Psoas muscle (tissue), 7 donors: ENCODE measurements at regions not wholly inside any gene's neighbourhood (a gene's known extent, or its start where the extent isn't known, plus 50 kb on each side); places are given as distances from the start of the nearest gene placed in this dataset.
"Not testable (repeated sequence)": the region's sequence is repeated elsewhere in the genome, so short reads cannot be mapped to it uniquely, and the experiment has no call there.

ENCODE experiments used
- ATAC-seq, 4 donors: fragments of 200-7000 bp; cut with Tn5 transposase; one replicate each; pipeline ENCODE4 v1.9.1; 2020; ENCODE audit warnings: moderate library complexity in 3 of 4, mild to moderate bottlenecking in 2 of 4
- DNase-seq, 2 donors: peaks; one replicate each; pipeline ENCODE4 v3.0.0-alpha.2; 2020
- H3K27ac ChIP-seq: fragments of 200-600 bp; one replicate; pipeline ENCODE4 v1.8.0; 2022
- H3K27me3 ChIP-seq, 3 donors: fragments of 200-600 bp in 1 of 3; one replicate each; pipeline versions ENCODE4 v1.6.1 to v1.8.0; 2013 to 2022; ENCODE audit warnings: low read length in 2 of 3, mild to moderate bottlenecking in 2 of 3, moderate library complexity in 1 of 3; ENCODE audit not compliant: insufficient read depth in 3 of 3
- H3K36me3 ChIP-seq, 2 donors: fragments of 200-600 bp in 1 of 2; one replicate each; pipeline versions ENCODE4 v1.6.1 to v1.8.0; 2013 to 2022; ENCODE audit warnings: low read depth in 1 of 2, mild to moderate bottlenecking in 1 of 2, moderate library complexity in 1 of 2; ENCODE audit not compliant: insufficient read depth in 1 of 2
- H3K4me1 ChIP-seq: fragments of 200-600 bp; one replicate; pipeline ENCODE4 v1.8.0; 2022
- H3K4me3 ChIP-seq: fragments of 200-600 bp; one replicate; pipeline ENCODE4 v1.8.0; 2022; ENCODE audit warnings: mild to moderate bottlenecking
- H3K9me3 ChIP-seq: fragments of 200-600 bp; one replicate; pipeline ENCODE4 v1.8.0; 2022
- WGBS, 3 donors: extraction: QIAGEN DNeasy Blood & Tissue Kit; methylation state at CpG; one replicate each; pipeline versions ENCODE4 v1.1.6 to v1.1.7; 2013; 5-methylcytosine and 5-hydroxymethylcytosine counted together
- intact Hi-C, 2 donors: fragments of 100-400 bp; cut with DNase I; formaldehyde crosslinking; loops; one replicate each; pipeline versions ENCODE4 v1.11.0 to v1.14.2; 2022
- TF ChIP-seq, protein P1 (sequence below): fragments of 200-600 bp; IDR thresholded peaks from one replicate; pipeline ENCODE4 v1.8.0; 2022; ENCODE audit warnings: antibody characterized with exemption
- donor health status: healthy with polysubstance abuse.
- donor health status: DM: no; HTN: no; CAD: no; lungs with moderate emphysema.
- donor health status: Bipolar disorder and iron deficiency.
- donor health status: healthy.
- donor health status: DM: yes; HTN: yes; CAD: no.
- donor health status: DM: no; HTN: no; CAD: no.
- donor health status: DM: yes; HTN: yes; CAD: no.

DNA sequence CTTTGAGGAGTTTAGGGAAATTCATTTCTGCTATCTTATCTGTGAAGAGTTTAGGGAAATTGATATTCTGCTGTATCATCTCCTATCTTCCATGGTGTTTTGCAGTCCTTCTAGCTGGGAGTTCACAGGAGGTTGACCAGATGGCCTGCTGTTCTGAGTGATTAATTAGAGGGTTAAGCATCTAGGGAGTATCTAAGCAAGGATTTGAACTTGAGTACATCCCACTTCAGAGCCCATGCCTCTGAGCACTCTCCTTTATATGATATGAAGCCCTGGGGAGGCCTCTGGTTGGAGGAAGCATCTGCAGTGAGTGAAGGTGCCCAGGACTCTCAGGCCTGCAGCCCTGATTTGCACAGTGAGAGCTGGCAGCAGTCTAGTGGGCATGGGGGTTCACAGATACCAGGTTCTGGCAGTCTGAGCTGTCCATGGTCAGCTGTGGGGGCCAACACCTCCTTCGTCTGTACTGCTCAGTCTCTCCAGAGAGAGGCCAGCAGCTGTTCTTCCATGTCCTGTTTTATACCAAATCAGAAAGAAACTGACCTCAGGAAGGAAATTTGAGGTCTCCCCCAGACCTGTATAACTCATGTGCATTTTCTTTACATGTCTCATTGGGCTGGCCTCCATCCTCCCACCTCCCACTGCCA, 156.9 kb downstream of the PLCE1 start:
- Histone ChIP-seq H3K36me3 (no peaks in the 10 kb centered on the region), H3K4me3 (no peak overlapping the region), H3K9me3 (peaks cover 5% of the 10 kb centered on the region), H3K27me3 (no peaks in the 10 kb centered on the region), H3K27ac (no peak overlapping the region), H3K4me1 (peaks cover 13% of the 10 kb centered on the region)
- DNase-seq: no peak
- 42 to 87% (median 53%) methylated on average over 1 of the region's 1 CpG for WGBS, 3 donors
- TF ChIP-seq, protein P1, sequence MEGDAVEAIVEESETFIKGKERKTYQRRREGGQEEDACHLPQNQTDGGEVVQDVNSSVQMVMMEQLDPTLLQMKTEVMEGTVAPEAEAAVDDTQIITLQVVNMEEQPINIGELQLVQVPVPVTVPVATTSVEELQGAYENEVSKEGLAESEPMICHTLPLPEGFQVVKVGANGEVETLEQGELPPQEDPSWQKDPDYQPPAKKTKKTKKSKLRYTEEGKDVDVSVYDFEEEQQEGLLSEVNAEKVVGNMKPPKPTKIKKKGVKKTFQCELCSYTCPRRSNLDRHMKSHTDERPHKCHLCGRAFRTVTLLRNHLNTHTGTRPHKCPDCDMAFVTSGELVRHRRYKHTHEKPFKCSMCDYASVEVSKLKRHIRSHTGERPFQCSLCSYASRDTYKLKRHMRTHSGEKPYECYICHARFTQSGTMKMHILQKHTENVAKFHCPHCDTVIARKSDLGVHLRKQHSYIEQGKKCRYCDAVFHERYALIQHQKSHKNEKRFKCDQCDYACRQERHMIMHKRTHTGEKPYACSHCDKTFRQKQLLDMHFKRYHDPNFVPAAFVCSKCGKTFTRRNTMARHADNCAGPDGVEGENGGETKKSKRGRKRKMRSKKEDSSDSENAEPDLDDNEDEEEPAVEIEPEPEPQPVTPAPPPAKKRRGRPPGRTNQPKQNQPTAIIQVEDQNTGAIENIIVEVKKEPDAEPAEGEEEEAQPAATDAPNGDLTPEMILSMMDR: no peak
- intact Hi-C loops: no loop called here
- no peak for ATAC-seq

DNA sequence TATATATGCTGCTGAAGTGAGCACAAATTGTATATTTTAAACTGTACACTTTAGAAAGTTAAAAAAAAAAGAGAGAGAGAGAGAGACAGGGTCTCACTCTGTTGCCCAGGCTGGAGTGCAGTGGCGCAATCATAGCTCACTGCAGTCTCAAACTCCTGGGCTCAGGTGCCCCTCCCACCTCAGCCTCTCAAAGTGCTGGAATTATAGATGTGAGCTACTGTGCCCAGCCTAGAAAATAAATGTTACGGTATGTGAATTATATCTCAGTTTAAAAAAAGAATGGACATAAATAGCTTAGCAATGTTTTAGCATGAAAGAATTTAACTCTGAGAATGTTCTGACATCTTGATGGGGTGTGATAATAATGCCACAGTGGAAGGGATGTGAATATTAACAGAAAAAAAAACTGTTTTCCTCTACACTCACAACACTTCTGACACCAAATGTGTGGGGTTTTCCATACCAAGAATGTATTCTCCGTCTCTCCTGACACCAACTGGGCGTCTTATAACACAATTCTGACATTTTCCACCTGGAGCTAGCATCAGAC, 162.1 kb downstream of the PLCE1 start:
- ATAC-seq: no peak

DNA sequence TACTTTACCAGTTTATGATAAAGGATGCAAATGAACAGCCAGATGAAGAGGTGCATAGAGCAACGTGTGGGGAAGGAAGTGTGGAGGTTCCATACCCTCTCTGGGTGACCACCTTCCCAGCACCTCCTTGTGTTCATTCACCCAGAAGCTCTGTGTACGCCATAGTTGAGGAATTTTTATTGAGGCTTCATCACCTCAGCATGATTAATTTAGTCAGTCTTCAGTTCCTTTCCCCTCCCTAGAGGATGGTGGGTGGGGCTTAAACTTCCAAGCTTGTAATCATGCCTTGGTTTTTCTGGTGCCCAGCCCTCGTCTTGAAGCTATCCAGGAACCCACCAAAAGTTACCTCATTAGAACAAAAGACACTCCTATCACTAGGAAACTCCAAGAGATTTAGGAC, 162.7 kb downstream of the PLCE1 start:
- Histone ChIP-seq H3K27ac (no peak overlapping the region), H3K4me3 (no peak overlapping the region), H3K4me1 (peaks cover 2% of the 10 kb centered on the region), H3K36me3 (no peaks in the 10 kb centered on the region), H3K27me3 (no peaks in the 10 kb centered on the region), H3K9me3 (no peaks in the 10 kb centered on the region)
- DNase-seq (no peak), ATAC-seq (no peak)
- intact Hi-C loops: no loop called here
- TF ChIP-seq, protein P1: no peak
- 70 to 88% (median 73%) methylated on average over 3 of the region's 3 CpGs for WGBS, 3 donors

More for the DNA sequence above, 162.1 kb downstream of the PLCE1 start:
- Histone ChIP-seq H3K36me3 (no peaks in the 10 kb centered on the region), H3K4me1 (peaks cover 2% of the 10 kb centered on the region), H3K27ac (no peak overlapping the region), H3K27me3 (no peaks in the 10 kb centered on the region), H3K4me3 (no peak overlapping the region), H3K9me3 (no peaks in the 10 kb centered on the region)
- 68 to 82% (median 70%) methylated on average over 4 of the region's 4 CpGs for WGBS, 3 donors
- TF ChIP-seq, protein P1: no peak
- DNase-seq: no peak
- intact Hi-C loops: no loop called here

DNA sequence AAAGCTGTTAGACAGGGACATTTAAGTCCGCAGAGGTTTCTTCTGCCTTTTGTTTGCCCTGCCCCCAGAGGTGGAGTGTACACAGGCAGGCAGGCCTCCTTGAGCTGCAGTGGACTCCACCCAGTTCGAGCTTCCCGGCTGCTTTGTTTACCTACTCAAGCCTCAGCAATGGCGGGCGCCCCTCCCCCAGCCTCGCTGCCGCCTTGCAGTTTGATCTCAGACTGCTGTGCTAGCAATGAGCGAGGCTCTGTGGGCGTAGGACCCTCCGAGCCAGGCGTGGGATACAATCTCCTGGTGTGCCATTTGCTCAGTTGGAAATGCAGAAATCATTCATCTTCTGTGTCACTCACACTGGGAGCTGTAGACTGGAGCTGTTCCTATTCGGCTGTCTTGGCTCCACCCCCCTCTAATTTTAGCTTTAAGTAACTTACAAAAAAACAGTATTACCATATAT, 171.5 kb downstream of the PLCE1 start:
- H3K27ac ChIP-seq, H3K36me3 ChIP-seq, H3K4me1 ChIP-seq, ATAC-seq, DNase-seq, H3K27me3 ChIP-seq, H3K9me3 ChIP-seq, intact Hi-C loops, H3K4me3 ChIP-seq: not testable (repeated sequence)
- 82 to 89% (median 86%) methylated on average over 8 to 10 of the region's 12 CpGs for WGBS, 3 donors

DNA sequence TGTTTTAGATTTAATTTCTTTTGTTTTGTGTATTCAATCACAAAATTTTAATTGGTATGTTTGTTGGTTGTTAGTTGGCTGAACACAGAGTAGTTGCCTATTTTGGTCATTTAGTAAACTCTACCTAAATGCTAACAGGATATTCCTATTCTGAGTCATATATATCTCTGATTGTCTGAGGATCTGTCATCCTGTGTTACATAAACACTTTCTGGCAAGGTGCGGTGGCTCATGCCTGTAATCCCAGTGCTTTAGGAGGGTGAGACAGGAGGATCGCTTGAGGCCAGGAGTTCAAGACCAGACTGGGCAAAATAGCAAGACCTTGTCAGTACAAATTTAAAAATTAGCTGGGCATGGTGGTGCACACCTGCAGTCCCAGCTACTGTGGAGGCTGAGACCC, 178.6 kb downstream of the PLCE1 start:
- Histone ChIP-seq H3K27me3 (no peaks in the 10 kb centered on the region), H3K9me3 (no peaks in the 10 kb centered on the region), H3K4me1 (no peaks in the 10 kb centered on the region), H3K4me3 (no peak overlapping the region), H3K36me3 (peaks cover 0 to 7% of the 10 kb centered on the region in 2 donors), H3K27ac (no peak overlapping the region)
- 95 to 100% (median 96%) methylated on average over 2 of the region's 2 CpGs for WGBS, 3 donors
- DNase-seq (no peak), ATAC-seq (no peak)
- TF ChIP-seq, protein P1: no peak
- intact Hi-C loops: no loop called here
